DND-41 (cell line): ENCODE measurements at regions not wholly inside any gene's neighbourhood (a gene's known extent, or its start where the extent isn't known, plus 50 kb on each side); places are given as distances from the start of the nearest gene placed in this dataset.
A peak's percentile ranks its signal among the peaks of the same experiment; 100 is the strongest.

ENCODE experiments used
- ATAC-seq: fragments of 200-7000 bp; cut with Tn5 transposase; 3 replicates; pipeline ENCODE4 v1.9.1; 2021; ENCODE audit warnings: low read depth; ENCODE audit not compliant: insufficient read depth
- DNase-seq: peaks from one replicate; pipeline ENCODE4 v3.0.0-alpha.2; 2020
- H2AFZ ChIP-seq: 2 replicates; pipeline ENCODE4 v1.6.0; 2012; ENCODE audit warnings: low read depth, low read length
- H3K27ac ChIP-seq: 2 replicates; pipeline ENCODE4 v1.5.1; 2012; ENCODE audit warnings: low read length, inconsistent platforms
- H3K27me3 ChIP-seq: fragments of 200-600 bp; sonication (generic); 2 replicates; pipeline ENCODE4 v1.6.0; 2012; ENCODE audit warnings: low read length, mild to moderate bottlenecking, inconsistent platforms; ENCODE audit not compliant: insufficient read depth, poor library complexity
- H3K36me3 ChIP-seq: 2 replicates; pipeline ENCODE4 v1.5.1; 2012; ENCODE audit warnings: low read length, inconsistent platforms; ENCODE audit not compliant: insufficient read depth
- H3K4me1 ChIP-seq: 2 replicates; pipeline ENCODE4 v1.5.1; 2012; ENCODE audit warnings: mild to moderate bottlenecking, low read length; ENCODE audit not compliant: insufficient read depth
- H3K4me2 ChIP-seq: 2 replicates; pipeline ENCODE4 v1.6.0; 2012; ENCODE audit warnings: mild to moderate bottlenecking, moderate library complexity, low read length, inconsistent platforms; ENCODE audit not compliant: insufficient read depth
- H3K4me3 ChIP-seq, 2 experiments: fragments of 200-600 bp in 1 of 2; shearing (Covaris generic) in 1 of 2; 2 replicates each; pipeline ENCODE4 v1.5.1; 2012 to 2016; ENCODE audit warnings: inconsistent platforms in 2 of 2, low read length in 2 of 2, mild to moderate bottlenecking in 2 of 2, low read depth in 1 of 2, moderate library complexity in 1 of 2
- H3K79me2 ChIP-seq: 2 replicates; pipeline ENCODE4 v1.6.0; 2012; ENCODE audit warnings: low read length, inconsistent platforms; ENCODE audit not compliant: insufficient read depth
- H3K9ac ChIP-seq: 2 replicates; pipeline ENCODE4 v1.6.0; 2012; ENCODE audit warnings: low read depth, mild to moderate bottlenecking, inconsistent platforms, low read length, moderate library complexity
- H3K9me3 ChIP-seq: 2 replicates; pipeline ENCODE4 v1.5.1; 2012; ENCODE audit warnings: low read length, moderate library complexity, mild to moderate bottlenecking, inconsistent platforms; ENCODE audit not compliant: insufficient read depth, severe bottlenecking
- H4K20me1 ChIP-seq: 2 replicates; pipeline ENCODE4 v1.6.0; 2012; ENCODE audit warnings: low read length; ENCODE audit not compliant: insufficient read depth
- EZH2 ChIP-seq: IDR thresholded peaks from 3 replicates; pipeline ENCODE4 v1.6.1; 2012; ENCODE audit warnings: borderline replicate concordance, low read depth, mild to moderate bottlenecking, moderate library complexity, low read length, inconsistent platforms; ENCODE audit not compliant: severe bottlenecking
- TF ChIP-seq, protein P1 (sequence below): IDR thresholded peaks from 2 replicates; pipeline ENCODE4 v1.5.1; 2012; ENCODE audit warnings: borderline replicate concordance, low read length, moderate library complexity, mild to moderate bottlenecking; ENCODE audit not compliant: poor library complexity, severe bottlenecking; ENCODE audit errors: extremely low read depth

DNA sequence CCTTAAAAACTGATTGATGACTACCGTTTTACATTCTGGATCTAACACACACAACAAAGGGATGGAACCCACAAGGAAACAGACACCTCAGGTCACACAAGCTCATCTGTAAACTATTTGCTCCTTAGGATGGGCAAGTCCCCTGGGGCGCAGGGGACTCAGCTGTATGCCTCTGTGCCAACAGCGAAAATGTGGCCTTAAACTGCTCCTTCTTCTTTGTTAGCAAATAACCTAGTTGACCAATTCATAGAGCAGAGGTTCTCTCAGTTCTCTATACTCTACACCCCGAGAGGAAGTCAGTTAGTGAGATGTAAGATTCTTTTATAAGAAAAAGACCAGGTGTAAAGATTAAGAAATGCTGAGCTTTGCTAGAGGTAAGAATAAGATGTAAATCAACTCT, 181.9 kb upstream of the PRSS58 start:
- H2AFZ ChIP-seq, result no peak overlapping the region
- H3K4me3 ChIP-seq, result no peak overlapping the region
- peak overlapping the region; percentile 10; the same call in 1 of the 2 replicates for H3K4me2 ChIP-seq
- ATAC-seq (no peak), DNase-seq (no peak)
- peak overlapping the region; percentile 29 for H3K9ac ChIP-seq
- H3K79me2 ChIP-seq, result peaks cover 13% of the 10 kb centered on the region; the same call in 1 of the 2 replicates
- no peaks in the 10 kb centered on the region for H3K36me3 ChIP-seq
- H3K27ac ChIP-seq, result peak overlapping the region; percentile 97
- no peaks in the 10 kb centered on the region for H3K9me3 ChIP-seq
- TF ChIP-seq, protein P1, sequence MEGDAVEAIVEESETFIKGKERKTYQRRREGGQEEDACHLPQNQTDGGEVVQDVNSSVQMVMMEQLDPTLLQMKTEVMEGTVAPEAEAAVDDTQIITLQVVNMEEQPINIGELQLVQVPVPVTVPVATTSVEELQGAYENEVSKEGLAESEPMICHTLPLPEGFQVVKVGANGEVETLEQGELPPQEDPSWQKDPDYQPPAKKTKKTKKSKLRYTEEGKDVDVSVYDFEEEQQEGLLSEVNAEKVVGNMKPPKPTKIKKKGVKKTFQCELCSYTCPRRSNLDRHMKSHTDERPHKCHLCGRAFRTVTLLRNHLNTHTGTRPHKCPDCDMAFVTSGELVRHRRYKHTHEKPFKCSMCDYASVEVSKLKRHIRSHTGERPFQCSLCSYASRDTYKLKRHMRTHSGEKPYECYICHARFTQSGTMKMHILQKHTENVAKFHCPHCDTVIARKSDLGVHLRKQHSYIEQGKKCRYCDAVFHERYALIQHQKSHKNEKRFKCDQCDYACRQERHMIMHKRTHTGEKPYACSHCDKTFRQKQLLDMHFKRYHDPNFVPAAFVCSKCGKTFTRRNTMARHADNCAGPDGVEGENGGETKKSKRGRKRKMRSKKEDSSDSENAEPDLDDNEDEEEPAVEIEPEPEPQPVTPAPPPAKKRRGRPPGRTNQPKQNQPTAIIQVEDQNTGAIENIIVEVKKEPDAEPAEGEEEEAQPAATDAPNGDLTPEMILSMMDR, result no peak
- peaks cover 100% of the 10 kb centered on the region for H3K4me1 ChIP-seq
- H3K27me3 ChIP-seq, result no peaks in the 10 kb centered on the region
- H4K20me1 ChIP-seq, result no peaks in the 10 kb centered on the region

DNA sequence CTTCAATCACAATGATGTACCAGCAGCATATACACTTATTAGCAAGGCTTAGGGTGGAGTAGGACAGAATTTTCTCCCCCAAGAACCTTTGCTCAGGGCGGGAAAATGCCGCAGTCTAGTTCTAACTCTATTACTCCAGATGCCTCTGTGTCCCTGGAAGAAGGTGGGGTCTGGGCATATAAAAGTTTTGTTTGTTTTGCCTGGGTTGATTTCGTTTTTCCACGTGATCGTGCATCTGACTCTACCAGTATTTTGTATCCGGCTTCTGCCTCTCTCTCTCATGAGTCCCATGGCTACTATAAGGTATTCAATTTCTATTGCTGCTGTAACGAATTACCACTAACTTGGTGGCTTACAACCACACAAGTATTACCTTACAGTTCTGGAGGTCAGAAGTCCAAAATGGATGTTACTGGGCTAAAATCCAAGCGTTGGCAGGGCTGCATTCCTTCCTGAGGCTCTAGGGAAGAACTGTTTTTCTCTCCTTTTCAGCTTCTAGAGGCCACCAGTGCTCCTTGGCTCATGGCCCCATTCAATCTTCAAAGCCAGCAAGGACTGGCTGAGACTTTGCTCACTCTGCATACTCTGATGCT, 181.2 kb upstream of the PRSS58 start:
- H4K20me1 ChIP-seq, result no peaks in the 10 kb centered on the region
- H3K9me3 ChIP-seq, result no peaks in the 10 kb centered on the region
- H3K27me3 ChIP-seq, result no peaks in the 10 kb centered on the region
- no peak overlapping the region for H3K4me3 ChIP-seq
- H3K4me1 ChIP-seq, result peaks cover 100% of the 10 kb centered on the region
- H2AFZ ChIP-seq, result no peak overlapping the region
- H3K79me2 ChIP-seq, result peaks cover 13% of the 10 kb centered on the region; the same call in 1 of the 2 replicates
- no peak for TF ChIP-seq EZH2
- TF ChIP-seq, protein P1, result no peak
- peak overlapping the region; percentile 29 for H3K9ac ChIP-seq
- peak overlapping the region; percentile 97 for H3K27ac ChIP-seq
- DNase-seq (no peak), ATAC-seq (no peak)
- no peak overlapping the region for H3K4me2 ChIP-seq
- H3K36me3 ChIP-seq, result no peaks in the 10 kb centered on the region

DNA sequence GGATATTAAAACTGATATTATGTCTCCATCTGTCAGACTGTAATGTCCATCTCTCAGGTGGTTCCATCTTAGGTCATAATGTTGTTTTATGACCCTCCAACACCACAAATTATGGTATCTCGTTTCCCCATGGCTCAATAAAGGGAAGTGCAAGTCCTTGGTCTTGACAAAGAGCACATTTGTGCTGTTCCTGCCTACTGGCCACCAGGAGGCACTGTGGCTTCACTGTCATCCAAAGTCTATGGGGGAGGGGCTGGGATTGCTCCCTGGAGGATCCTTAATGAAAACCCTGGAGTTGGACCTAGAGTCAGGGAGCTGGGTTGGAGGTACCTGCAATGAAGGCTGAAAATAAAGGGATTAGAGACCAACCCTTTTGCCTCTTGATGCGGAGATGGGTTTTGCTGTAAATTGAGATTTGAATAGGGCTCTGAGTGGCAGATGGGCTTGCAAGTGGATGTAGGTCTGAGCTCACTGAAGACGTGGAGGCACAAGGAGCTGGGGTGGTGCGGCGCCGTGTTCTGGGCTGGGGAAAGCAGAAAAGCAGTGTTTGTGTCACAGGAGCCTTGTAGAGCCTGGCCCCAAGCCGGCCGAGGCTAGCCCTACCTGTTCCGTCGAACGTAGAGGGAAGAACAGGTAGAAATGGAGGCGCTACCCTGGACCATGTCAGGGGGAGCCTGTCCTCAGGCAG, 180.5 kb upstream of the PRSS58 start:
- Histone ChIP-seq H3K4me3 (no peak overlapping the region), H3K27me3 (no peaks in the 10 kb centered on the region), H2AFZ (no peak overlapping the region; the same call in 1 of the 2 replicates), H3K9ac (peak overlapping the region; percentile 72), H3K79me2 (peaks cover 13% of the 10 kb centered on the region; the same call in 1 of the 2 replicates), H3K4me1 (peaks cover 100% of the 10 kb centered on the region), H3K27ac (peak overlapping the region; percentile 97), H3K4me2 (peak overlapping the region; percentile 2; the same call in 1 of the 2 replicates), H4K20me1 (no peaks in the 10 kb centered on the region), H3K36me3 (no peaks in the 10 kb centered on the region), H3K9me3 (no peaks in the 10 kb centered on the region)
- ATAC-seq (no peak), DNase-seq (peak; percentile 52)
- no peak for TF ChIP-seq EZH2
- TF ChIP-seq, protein P1, result peak; percentile 91
